ENCODE measurements at regions not wholly inside any gene's neighbourhood (a gene's known extent, or its start where the extent isn't known, plus 50 kb on each side); places are given as distances from the start of the nearest gene placed in this dataset.
A peak's percentile ranks its signal among the peaks of the same experiment; 100 is the strongest.

DNA sequence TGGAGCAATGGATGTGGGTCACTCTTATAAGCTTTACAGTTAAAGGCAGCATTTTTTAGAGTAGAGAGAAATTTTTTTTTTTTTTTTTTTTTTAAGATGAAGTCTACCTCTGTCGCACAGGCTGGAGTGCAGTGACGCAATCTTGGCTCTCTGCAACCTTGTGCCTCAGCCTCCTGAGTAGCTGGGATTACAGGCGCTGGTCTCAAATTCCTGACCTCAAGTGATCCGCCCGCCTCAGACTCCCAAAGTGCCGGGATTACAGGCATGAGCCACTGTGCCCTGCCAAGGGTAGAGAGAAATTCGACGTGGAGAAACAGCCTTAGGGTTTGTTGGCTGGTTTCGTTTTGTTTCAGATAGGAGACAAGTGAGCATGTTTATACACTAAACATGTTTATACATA lies 594.2 kb upstream of the ADAMTS5 start:
- in situ Hi-C loops (cut with MboI; ENCODE audit: low pct_ligation_motif_present in 1 of 4, low pct_unique_long_range_greater_than_20kb in 1 of 4, low sequenced_read_pairs in 3 of 4) (loop anchor here (25.0 kb wide), 1 partner anchor 699 kb away; no protein-coding TSS in a partner anchor), intact Hi-C loops (cut with DNase I; ENCODE audit: low total_unique reads) (no loop called here)

DNA sequence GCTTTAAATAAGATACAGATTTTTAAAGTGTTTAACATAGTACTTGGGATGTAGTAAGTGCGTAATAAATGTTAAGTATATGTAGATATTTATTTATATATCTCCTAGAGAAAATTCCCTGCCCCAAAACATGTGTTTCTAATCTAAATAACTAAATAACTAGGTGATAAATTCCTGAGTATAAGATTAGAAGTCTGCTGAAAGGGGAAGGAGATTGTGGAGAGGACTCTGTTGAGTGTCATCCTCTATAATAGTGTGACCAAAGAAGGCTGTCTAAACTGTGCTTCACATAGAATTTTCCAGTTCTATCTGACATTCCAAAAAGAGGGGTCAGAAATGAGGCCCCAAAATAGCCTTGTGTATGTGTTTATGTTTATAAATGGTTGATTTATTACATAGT lies 590.5 kb upstream of the ADAMTS5 start:
- in situ Hi-C loops (cut with MboI; ENCODE audit: low pct_ligation_motif_present in 1 of 4, low pct_unique_long_range_greater_than_20kb in 1 of 4, low sequenced_read_pairs in 3 of 4), result loop anchor here (25.0 kb wide), 1 partner anchor 695 kb away; no protein-coding TSS in a partner anchor
- intact Hi-C loops (cut with DNase I; ENCODE audit: low total_unique reads), result no loop called here

More for the DNA sequence above, 594.2 kb upstream of the ADAMTS5 start:
- Histone ChIP-seq H3K4me1 (no peaks in the 10 kb centered on the region), H3K27ac (no peak overlapping the region), H3K4me3 (no peak overlapping the region), H3K36me3 (no peaks in the 10 kb centered on the region), H3K9me3 (no peaks in the 10 kb centered on the region), H3K27me3 (no peaks in the 10 kb centered on the region)
- WGBS, 2 donors (ENCODE audit: low coverage in 1 of 2), result 71 to 86% methylated on average over 8 to 9 of the region's 9 CpGs
- peak; percentile 11 for DNase-seq
- TF ChIP-seq EP300 (IDR thresholded peaks at IDR 0.05; ENCODE audit: low read depth), result no peak
- TF ChIP-seq POLR2A (IDR thresholded peaks at IDR 0.05), result no peak
- TF ChIP-seq, protein P1, sequence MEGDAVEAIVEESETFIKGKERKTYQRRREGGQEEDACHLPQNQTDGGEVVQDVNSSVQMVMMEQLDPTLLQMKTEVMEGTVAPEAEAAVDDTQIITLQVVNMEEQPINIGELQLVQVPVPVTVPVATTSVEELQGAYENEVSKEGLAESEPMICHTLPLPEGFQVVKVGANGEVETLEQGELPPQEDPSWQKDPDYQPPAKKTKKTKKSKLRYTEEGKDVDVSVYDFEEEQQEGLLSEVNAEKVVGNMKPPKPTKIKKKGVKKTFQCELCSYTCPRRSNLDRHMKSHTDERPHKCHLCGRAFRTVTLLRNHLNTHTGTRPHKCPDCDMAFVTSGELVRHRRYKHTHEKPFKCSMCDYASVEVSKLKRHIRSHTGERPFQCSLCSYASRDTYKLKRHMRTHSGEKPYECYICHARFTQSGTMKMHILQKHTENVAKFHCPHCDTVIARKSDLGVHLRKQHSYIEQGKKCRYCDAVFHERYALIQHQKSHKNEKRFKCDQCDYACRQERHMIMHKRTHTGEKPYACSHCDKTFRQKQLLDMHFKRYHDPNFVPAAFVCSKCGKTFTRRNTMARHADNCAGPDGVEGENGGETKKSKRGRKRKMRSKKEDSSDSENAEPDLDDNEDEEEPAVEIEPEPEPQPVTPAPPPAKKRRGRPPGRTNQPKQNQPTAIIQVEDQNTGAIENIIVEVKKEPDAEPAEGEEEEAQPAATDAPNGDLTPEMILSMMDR (IDR thresholded peaks at IDR 0.05), result no peak
- TF ChIP-seq POLR2AphosphoS5 (IDR thresholded peaks at IDR 0.05), result no peak

DNA sequence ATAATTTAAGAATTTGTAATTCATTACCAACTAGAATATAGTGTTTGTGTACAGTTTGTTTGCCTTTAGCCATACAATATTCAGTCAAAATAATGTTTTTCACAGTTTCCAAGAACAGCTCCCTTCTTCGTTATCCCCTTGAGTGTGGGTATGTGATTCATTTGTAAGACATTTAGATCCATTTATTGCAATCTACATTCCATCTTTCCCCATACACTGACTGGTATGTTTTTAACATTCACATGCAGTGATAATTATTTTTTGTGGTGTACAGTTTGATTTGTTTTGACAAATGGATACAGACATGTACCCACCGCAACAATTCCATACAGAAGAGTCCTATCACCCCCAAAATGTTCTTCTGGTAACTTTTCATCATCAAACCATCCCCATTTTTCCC lies 589.1 kb upstream of the ADAMTS5 start:
- Histone ChIP-seq H3K27ac (no peak overlapping the region), H3K4me3 (no peak overlapping the region), H3K4me1 (no peaks in the 10 kb centered on the region), H3K27me3 (no peaks in the 10 kb centered on the region), H3K36me3 (no peaks in the 10 kb centered on the region), H3K9me3 (no peaks in the 10 kb centered on the region)
- TF ChIP-seq POLR2A (IDR thresholded peaks at IDR 0.05), result no peak
- TF ChIP-seq, protein P1 (IDR thresholded peaks at IDR 0.05), result no peak
- TF ChIP-seq POLR2AphosphoS5 (IDR thresholded peaks at IDR 0.05), result no peak
- TF ChIP-seq EP300 (IDR thresholded peaks at IDR 0.05; ENCODE audit: low read depth), result no peak
- 84 to 90% methylated on average over 2 of the region's 2 CpGs for WGBS, 2 donors (ENCODE audit: low coverage in 1 of 2)
- intact Hi-C loops (cut with DNase I; ENCODE audit: low total_unique reads) (no loop called here), in situ Hi-C loops (cut with MboI; ENCODE audit: low pct_ligation_motif_present in 1 of 4, low pct_unique_long_range_greater_than_20kb in 1 of 4, low sequenced_read_pairs in 3 of 4) (loop anchor here (25.0 kb wide), 1 partner anchor 694 kb away; no protein-coding TSS in a partner anchor)
- no peak for DNase-seq

More for the DNA sequence above, 590.5 kb upstream of the ADAMTS5 start:
- no peaks in the 10 kb centered on the region for H3K4me1 ChIP-seq
- H3K27me3 ChIP-seq, result no peaks in the 10 kb centered on the region
- H3K36me3 ChIP-seq, result no peaks in the 10 kb centered on the region
- no peak overlapping the region for H3K4me3 ChIP-seq
- TF ChIP-seq POLR2A (IDR thresholded peaks at IDR 0.05) (no peak), POLR2AphosphoS5 (IDR thresholded peaks at IDR 0.05) (no peak), EP300 (IDR thresholded peaks at IDR 0.05; ENCODE audit: low read depth) (no peak)
- TF ChIP-seq, protein P1 (IDR thresholded peaks at IDR 0.05), result no peak
- no peak for DNase-seq
- H3K9me3 ChIP-seq, result no peaks in the 10 kb centered on the region
- WGBS, 2 donors (ENCODE audit: low coverage in 1 of 2), result 73 to 90% methylated on average over 1 of the region's 1 CpG
- H3K27ac ChIP-seq, result no peak overlapping the region

DNA sequence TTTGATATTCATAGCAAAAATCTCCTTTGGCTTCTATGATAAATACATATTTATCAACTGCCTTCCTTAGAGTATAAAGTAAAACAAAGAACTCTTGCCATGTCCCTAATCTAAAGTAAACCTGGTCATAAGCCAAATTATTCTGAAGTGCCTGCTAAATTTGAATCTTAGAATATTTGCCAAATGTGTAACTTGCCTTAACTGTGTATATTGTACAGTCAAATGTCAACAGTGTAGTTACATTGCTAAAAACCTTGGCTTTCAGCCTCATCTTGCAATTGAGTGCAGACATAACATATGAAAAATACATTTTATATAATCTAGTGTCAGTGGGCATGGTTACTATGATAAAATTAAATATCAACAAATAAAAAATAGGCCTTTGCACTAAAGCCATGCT lies 583.4 kb upstream of the ADAMTS5 start:
- intact Hi-C loops (cut with DNase I; ENCODE audit: low total_unique reads) (no loop called here), in situ Hi-C loops (cut with MboI; ENCODE audit: low pct_ligation_motif_present in 1 of 4, low pct_unique_long_range_greater_than_20kb in 1 of 4, low sequenced_read_pairs in 3 of 4) (loop anchor here (25.0 kb wide), 1 partner anchor 688 kb away; no protein-coding TSS in a partner anchor)
- DNase-seq, result no peak
- no peaks in the 10 kb centered on the region for H3K9me3 ChIP-seq
- no peak overlapping the region for H3K4me3 ChIP-seq
- no peaks in the 10 kb centered on the region for H3K4me1 ChIP-seq
- H3K27me3 ChIP-seq, result no peaks in the 10 kb centered on the region
- no peaks in the 10 kb centered on the region for H3K36me3 ChIP-seq
- no peak overlapping the region for H3K27ac ChIP-seq
- no peak for TF ChIP-seq EP300 (IDR thresholded peaks at IDR 0.05; ENCODE audit: low read depth)
- no peak for TF ChIP-seq POLR2AphosphoS5 (IDR thresholded peaks at IDR 0.05)
- no peak for TF ChIP-seq POLR2A (IDR thresholded peaks at IDR 0.05)
- TF ChIP-seq, protein P1 (IDR thresholded peaks at IDR 0.05), result no peak

Measured in transverse colon (tissue), 4 donors.